Duodenal mucosa (tissue), 2 donors: ENCODE measurements at regions not wholly inside any gene's neighbourhood (a gene's known extent, or its start where the extent isn't known, plus 50 kb on each side); places are given as distances from the start of the nearest gene placed in this dataset.

ENCODE experiments used
- H3K27ac ChIP-seq: one replicate; pipeline ENCODE4 v1.7.0; 2013; ENCODE audit warnings: low read depth, low read length
- H3K27me3 ChIP-seq, 2 donors: one replicate each; pipeline ENCODE4 v1.7.0; 2013; ENCODE audit warnings: low read length in 2 of 2, control low read depth in 1 of 2; ENCODE audit not compliant: insufficient read depth in 2 of 2, control insufficient read depth in 1 of 2
- H3K36me3 ChIP-seq, 2 donors: one replicate each; pipeline ENCODE4 v1.7.0; 2013; ENCODE audit warnings: low read length in 2 of 2, control low read depth in 1 of 2; ENCODE audit not compliant: insufficient read depth in 2 of 2, control insufficient read depth in 1 of 2
- H3K4me1 ChIP-seq, 2 donors: one replicate each; pipeline ENCODE4 v1.7.0; 2013; ENCODE audit warnings: low read length in 2 of 2, control low read depth in 1 of 2; ENCODE audit not compliant: insufficient read depth in 2 of 2, control insufficient read depth in 1 of 2
- H3K4me3 ChIP-seq, 2 donors: one replicate each; pipeline ENCODE4 v1.7.0; 2013; ENCODE audit warnings: low read length in 2 of 2, low read depth in 1 of 2
- H3K9ac ChIP-seq, 2 donors: one replicate each; pipeline ENCODE4 v1.7.0; 2013; ENCODE audit warnings: low read length in 2 of 2, low read depth in 1 of 2
- H3K9me3 ChIP-seq, 2 donors: one replicate each; pipeline ENCODE4 v1.7.0; 2013; ENCODE audit warnings: low read length in 2 of 2, control low read depth in 1 of 2; ENCODE audit not compliant: control insufficient read depth in 1 of 2

DNA sequence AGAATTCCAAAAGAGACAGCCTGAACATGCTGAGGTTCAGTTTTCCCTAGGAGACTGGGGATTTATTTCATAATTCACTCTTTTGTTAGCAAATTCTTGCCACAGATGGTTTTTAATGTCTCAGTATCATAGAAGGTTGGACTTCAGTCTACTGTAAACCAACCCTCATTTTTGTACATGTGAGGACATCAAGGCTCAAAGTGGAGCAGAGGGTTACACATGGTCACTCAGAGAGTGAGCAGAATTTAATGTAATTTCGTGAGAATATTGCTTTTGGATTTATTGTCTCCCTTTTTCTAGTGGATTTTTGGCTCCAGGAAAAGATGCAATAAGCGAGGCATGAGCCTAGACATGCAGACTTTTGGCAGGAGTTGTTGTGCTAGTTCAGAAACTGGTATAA, 210.8 kb upstream of the JUN start:
- Histone ChIP-seq H3K9me3 (no peaks in the 10 kb centered on the region), H3K36me3 (no peaks in the 10 kb centered on the region), H3K9ac (no peak overlapping the region), H3K27ac (no peak overlapping the region), H3K4me1 (peaks cover 0 to 4% of the 10 kb centered on the region in 2 donors), H3K27me3 (no peaks in the 10 kb centered on the region), H3K4me3 (no peak overlapping the region)

DNA sequence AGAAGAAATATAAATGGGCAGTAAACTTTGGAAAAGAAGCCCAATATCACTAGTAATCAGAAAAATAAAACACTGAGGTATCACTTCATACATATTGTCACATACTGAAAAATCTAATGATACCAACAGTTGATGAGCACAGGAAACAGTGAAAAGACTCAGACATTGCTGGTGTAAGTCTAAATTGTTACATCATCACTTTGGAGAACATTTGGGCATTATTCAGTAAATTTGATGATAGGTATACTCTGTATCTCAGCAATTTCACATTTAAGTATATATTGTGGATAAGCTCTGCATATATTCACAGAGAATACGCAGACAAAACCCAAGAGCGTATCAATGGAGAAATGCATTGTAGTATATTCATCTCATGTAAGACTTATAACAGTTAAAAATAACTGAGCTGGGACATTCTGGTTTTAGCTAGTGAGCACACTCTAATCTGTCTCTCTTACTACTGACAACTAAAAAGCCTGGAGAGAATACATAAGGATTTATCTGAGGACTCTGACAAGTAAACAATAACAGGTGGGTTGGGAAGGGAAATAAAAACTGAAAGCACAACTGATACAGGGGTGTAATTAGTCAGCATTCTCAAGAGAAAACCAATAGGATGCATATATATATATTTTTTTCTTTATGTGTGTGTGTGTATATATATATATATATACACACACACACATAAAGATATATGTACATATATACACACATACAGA, 212.7 kb upstream of the JUN start:
- no peak overlapping the region for H3K4me3 ChIP-seq
- H3K9me3 ChIP-seq, result no peaks in the 10 kb centered on the region
- H3K4me1 ChIP-seq, result peaks cover 0 to 4% of the 10 kb centered on the region in 2 donors
- no peak overlapping the region for H3K27ac ChIP-seq
- no peak overlapping the region for H3K9ac ChIP-seq
- H3K36me3 ChIP-seq, result no peaks in the 10 kb centered on the region
- H3K27me3 ChIP-seq, result no peaks in the 10 kb centered on the region

DNA sequence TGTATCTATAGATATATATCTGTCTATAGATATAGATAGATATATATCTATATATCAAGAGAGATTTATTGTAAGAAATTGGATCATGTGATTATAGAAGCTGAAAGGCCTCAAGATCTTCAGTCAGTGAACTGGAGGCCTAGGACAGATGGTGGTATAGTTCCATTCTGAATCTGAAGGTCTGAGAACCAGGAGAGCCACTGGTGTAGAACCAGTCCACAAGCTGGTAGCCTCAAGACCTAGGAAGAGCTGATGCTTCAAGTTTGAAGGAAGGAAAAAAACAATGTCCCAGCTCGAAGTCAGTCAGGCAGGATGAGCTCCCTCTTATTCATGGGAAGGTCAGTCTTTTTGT, 213.2 kb upstream of the JUN start:
- Histone ChIP-seq H3K9me3 (no peaks in the 10 kb centered on the region), H3K4me3 (no peak overlapping the region), H3K27me3 (no peaks in the 10 kb centered on the region), H3K9ac (no peak overlapping the region), H3K27ac (no peak overlapping the region), H3K36me3 (no peaks in the 10 kb centered on the region), H3K4me1 (peaks cover 0 to 4% of the 10 kb centered on the region in 2 donors)

DNA sequence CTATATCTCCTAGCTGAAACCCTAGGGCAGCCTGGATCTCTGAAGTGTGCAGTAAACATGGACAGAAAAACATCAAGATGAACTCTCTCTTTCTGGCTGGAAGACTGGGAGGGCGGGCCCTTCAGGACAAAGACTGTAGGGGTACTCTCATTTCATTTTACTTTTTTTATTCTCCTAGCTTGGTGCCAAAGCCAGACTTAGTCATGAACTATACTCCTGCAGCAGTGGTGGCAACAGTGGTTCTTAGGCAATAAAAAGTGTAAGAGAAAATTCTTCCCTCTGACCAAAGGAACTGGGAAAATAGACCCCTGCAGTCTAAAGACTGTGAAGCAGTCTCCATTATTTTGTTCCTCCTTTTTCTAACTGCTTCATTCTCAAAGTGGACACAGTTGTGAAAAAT, 213.8 kb upstream of the JUN start:
- Histone ChIP-seq H3K27ac (no peak overlapping the region), H3K9ac (no peak overlapping the region)

DNA sequence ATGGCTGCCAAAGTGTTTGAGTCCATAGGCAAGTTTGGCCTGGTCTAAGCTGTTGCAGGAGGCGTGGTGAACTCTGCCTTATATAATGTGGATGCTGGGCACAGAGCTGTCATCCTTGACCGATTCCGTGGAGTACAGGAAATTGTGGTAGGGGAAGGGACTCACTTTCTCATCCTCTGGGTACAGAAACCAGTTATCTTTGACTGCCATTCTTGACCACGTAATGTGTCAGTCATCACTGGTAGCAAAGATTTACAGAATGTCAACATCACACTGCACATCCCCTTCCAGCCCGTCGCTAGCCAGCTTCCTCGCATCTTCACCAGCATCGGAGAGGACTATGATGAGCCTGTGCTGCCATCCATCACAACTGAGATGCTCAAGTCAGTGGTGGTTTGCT, 215.8 kb upstream of the JUN start:
- no peaks in the 10 kb centered on the region for H3K27me3 ChIP-seq

More for the DNA sequence above, 213.8 kb upstream of the JUN start:
- H3K4me1 ChIP-seq, result peaks cover 0 to 4% of the 10 kb centered on the region in 2 donors
- H3K27me3 ChIP-seq, result no peaks in the 10 kb centered on the region
- no peaks in the 10 kb centered on the region for H3K9me3 ChIP-seq
- H3K4me3 ChIP-seq, result no peak overlapping the region
- H3K36me3 ChIP-seq, result no peaks in the 10 kb centered on the region

DNA sequence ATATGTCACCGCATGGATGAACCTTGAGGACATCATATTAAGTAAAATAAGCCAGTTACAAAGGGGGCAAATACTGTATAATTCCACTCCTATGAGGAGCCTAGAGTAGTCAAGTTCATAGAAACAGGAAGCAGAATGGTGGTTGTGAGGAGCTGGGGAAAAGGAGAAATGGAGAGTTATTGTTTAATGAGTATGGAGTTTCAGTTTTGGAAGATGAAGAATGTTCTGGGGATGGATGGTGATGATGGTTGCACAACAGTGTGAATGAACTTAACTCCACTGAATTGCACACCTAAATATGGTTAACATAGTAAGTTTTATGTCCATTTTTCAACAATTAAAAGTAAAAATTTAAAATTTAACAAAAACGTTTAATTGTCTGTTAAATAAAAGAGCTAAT, 220.9 kb upstream of the JUN start:
- H3K36me3 ChIP-seq, result no peaks in the 10 kb centered on the region
- H3K9ac ChIP-seq, result no peak overlapping the region
- H3K4me1 ChIP-seq, result peaks cover 8 to 9% of the 10 kb centered on the region in 2 donors
- H3K27me3 ChIP-seq, result no peaks in the 10 kb centered on the region
- H3K9me3 ChIP-seq, result no peaks in the 10 kb centered on the region
- no peak overlapping the region for H3K27ac ChIP-seq
- no peak overlapping the region for H3K4me3 ChIP-seq

More for the DNA sequence above, 215.8 kb upstream of the JUN start:
- Histone ChIP-seq H3K27ac (no peak overlapping the region), H3K36me3 (no peaks in the 10 kb centered on the region), H3K4me3 (no peak overlapping the region), H3K4me1 (peaks cover 0 to 4% of the 10 kb centered on the region in 2 donors), H3K9me3 (no peaks in the 10 kb centered on the region), H3K9ac (no peak overlapping the region)

DNA sequence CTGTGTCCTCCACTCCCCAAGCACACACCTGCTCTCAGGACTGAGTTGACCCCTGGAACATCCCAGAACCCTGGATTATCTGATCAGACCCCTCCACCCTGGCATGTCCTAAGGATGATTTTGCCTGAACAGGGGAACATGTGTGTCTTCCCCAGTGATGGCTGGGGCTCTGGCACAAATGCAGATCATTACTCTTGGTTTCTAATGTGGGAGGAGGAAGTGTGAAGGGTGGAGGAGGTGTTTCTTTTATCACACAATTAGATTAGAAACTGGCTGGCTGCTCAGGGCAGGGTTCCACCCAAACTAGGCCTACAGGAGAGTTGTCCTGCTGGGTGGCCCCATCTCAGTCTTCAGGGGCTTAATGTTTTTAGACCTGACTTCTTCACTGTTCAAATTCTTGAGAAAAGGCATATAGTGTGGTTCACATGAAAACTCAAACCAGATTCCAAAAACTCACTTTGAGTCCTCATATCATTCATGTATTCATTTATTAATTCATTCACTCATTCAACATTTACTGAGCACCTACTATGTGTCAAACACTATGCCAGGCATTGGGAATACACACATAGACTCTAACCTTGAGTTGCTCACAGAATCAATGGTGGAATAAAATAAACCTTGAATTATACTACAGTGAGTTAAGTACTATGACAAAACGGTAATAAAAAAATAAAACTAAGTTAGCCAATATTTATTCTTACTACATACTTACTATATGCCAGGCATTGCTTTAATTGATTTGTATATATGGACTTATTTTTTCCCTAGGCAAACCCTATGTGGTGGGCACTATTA, 221.8 kb upstream of the JUN start:
- H3K27me3 ChIP-seq, result no peaks in the 10 kb centered on the region
- H3K36me3 ChIP-seq, result no peaks in the 10 kb centered on the region
- no peak overlapping the region for H3K27ac ChIP-seq
- H3K9me3 ChIP-seq, result no peaks in the 10 kb centered on the region
- H3K9ac ChIP-seq, result no peak overlapping the region
- peaks cover 8 to 9% of the 10 kb centered on the region in 2 donors for H3K4me1 ChIP-seq
- H3K4me3 ChIP-seq, result no peak overlapping the region

DNA sequence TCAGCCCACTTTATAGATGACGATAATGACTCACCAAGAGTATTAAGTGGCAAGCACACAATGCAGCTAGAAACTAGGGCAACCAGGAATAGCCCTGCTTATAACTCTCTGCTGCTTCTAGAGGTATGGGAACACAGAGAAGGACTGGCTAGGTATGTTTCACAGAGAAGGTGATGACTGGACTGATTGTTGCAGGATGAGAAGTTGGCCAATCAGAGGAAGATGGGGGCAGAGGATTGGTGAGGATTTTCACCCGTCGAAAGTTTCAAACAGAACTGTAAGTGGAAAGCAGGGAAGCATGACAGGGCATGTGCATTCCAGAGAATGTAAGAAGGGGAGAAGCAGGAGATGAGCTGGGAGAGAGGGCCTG, 222.4 kb upstream of the JUN start:
- no peak overlapping the region for H3K4me3 ChIP-seq
- H3K36me3 ChIP-seq, result no peaks in the 10 kb centered on the region
- peaks cover 8 to 9% of the 10 kb centered on the region in 2 donors for H3K4me1 ChIP-seq
- no peaks in the 10 kb centered on the region for H3K9me3 ChIP-seq
- no peak overlapping the region for H3K9ac ChIP-seq
- no peak overlapping the region for H3K27ac ChIP-seq
- H3K27me3 ChIP-seq, result no peaks in the 10 kb centered on the region

DNA sequence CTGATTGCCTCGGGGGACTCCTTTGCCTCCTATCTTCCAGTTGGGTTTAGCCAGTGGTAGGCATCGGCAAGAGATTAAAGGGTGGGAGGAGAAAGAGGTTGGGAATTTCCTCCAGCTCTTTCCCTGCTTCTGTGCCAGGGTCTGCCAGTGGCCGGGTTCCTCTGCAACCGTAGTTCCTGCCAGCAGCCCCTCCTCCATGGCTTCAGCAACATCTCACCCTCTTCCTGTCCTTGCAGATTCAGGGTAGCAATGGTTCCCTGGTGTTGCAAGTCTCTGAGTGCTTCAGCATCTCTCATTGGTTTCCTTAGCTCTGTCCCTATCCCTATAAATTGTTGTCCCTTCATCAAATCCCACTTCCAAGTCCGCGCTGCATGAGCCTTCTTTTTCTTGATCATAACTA, 223.1 kb upstream of the JUN start:
- Histone ChIP-seq H3K27ac (no peak overlapping the region), H3K36me3 (no peaks in the 10 kb centered on the region), H3K27me3 (no peaks in the 10 kb centered on the region)

DNA sequence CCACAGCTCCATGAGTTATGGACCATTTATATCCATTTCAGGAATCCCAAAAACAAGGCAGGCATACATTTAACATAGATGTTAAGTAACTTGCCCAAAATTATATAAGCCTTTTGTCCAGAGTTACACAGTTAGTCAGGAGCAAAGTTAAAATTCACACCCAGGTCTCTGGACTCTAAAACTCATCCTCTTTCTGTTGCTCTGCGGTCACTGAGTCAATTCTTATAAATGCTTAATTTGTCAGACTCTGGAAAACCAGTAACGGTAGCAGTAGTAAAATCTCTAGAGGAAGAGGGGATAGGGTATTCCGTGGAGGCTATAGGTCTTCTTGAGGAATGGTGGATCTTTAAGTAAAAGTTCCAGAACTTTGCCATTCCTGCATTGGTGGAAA, 223.6 kb upstream of the JUN start:
- H3K4me3 ChIP-seq, result no peak overlapping the region

More for the DNA sequence above, 223.1 kb upstream of the JUN start:
- no peak overlapping the region for H3K4me3 ChIP-seq
- no peaks in the 10 kb centered on the region for H3K9me3 ChIP-seq
- H3K9ac ChIP-seq, result no peak overlapping the region
- H3K4me1 ChIP-seq, result peaks cover 8 to 9% of the 10 kb centered on the region in 2 donors

More for the DNA sequence above, 223.6 kb upstream of the JUN start:
- Histone ChIP-seq H3K27me3 (no peaks in the 10 kb centered on the region), H3K9me3 (no peaks in the 10 kb centered on the region), H3K4me1 (peaks cover 8 to 9% of the 10 kb centered on the region in 2 donors), H3K27ac (no peak overlapping the region), H3K36me3 (no peaks in the 10 kb centered on the region), H3K9ac (no peak overlapping the region)
